GM10248 (cell line): ENCODE measurements at regions not wholly inside any gene's neighbourhood (a gene's known extent, or its start where the extent isn't known, plus 50 kb on each side); places are given as distances from the start of the nearest gene placed in this dataset.

Experiments used
- CTCF ChIA-PET: fragments of 300-600 bp; sonication (Branson Sonifier 250); formaldehyde crosslinking; extraction: SDS; loops from one replicate; lab custom pipeline; 2021; ENCODE audit warnings: antibody characterized with exemption; lab: Yijun Ruan, JAX
- POLR2A ChIA-PET: fragments of 350-650 bp; sonication (Branson Sonifier 250); formaldehyde crosslinking; extraction: SDS; loops from one replicate; lab custom pipeline; 2020; ENCODE audit warnings: antibody characterized with exemption; lab: Yijun Ruan, JAX
- DNase-seq: peaks from one replicate; pipeline ENCODE4 v3.0.0; 2012; ENCODE audit errors: extremely low spot score
- CTCF ChIP-seq: IDR thresholded peaks from 2 replicates; pipeline ENCODE4 v1.5.1; 2012; ENCODE audit warnings: mild to moderate bottlenecking, low read depth; ENCODE audit errors: extremely low read depth, missing control alignments, control extremely low read depth

GRCh38 chr13:31444266-31444856 lies 244.6 kb downstream of the B3GLCT start:
- no peak for TF ChIP-seq CTCF
- ChIA-PET POLR2A (no interaction called here), CTCF (interaction anchor here (2.0 kb wide), 1 partner anchor 13 kb away, joined by 5 read pairs; no protein-coding TSS in a partner anchor)
- no peak for DNase-seq

- POLR2A ChIA-PET: no interaction called here
- no peak for TF ChIP-seq CTCF
- DNase-seq: no peak
- CTCF ChIA-PET: interaction anchor here (0.7 kb wide), 1 partner anchor 18 kb away, joined by 3 read pairs; no protein-coding TSS in a partner anchor
These were observed 252.8 kb downstream of the B3GLCT start for GRCh38 chr13:31452525-31452924.

GRCh38 chr13:31455581-31455980 lies 255.8 kb downstream of the B3GLCT start:
- CTCF ChIA-PET: interaction anchor here (1.2 kb wide), 1 partner anchor 24 kb away, joined by 3 read pairs; no protein-coding TSS in a partner anchor
- no peak for DNase-seq
- no peak for TF ChIP-seq CTCF
- POLR2A ChIA-PET: no interaction called here

GRCh38 chr13:31456056-31456455 lies 256.3 kb downstream of the B3GLCT start:
- ChIA-PET POLR2A (no interaction called here), CTCF (interaction anchor here (1.1 kb wide), 1 partner anchor 16 kb away, joined by 3 read pairs; no protein-coding TSS in a partner anchor)
- no peak for TF ChIP-seq CTCF
- DNase-seq: no peak

GRCh38 chr13:31460061-31460460 lies 260.3 kb downstream of the B3GLCT start:
- POLR2A ChIA-PET: no interaction called here
- TF ChIP-seq CTCF: no peak
- DNase-seq: no peak
- CTCF ChIA-PET: interaction anchor here (1.4 kb wide), 1 partner anchor 12 kb away, joined by 3 read pairs; no protein-coding TSS in a partner anchor

GRCh38 chr13:31461923-31462322 lies 262.1 kb downstream of the B3GLCT start:
- TF ChIP-seq CTCF: no peak
- CTCF ChIA-PET: interaction anchor here (1.3 to 1.9 kb wide), 2 partner anchors 12 to 19 kb away, joined by 3 to 4 read pairs; no protein-coding TSS in a partner anchor
- no peak for DNase-seq
- POLR2A ChIA-PET: no interaction called here
